ENCODE measurements at regions not wholly inside any gene's neighbourhood (a gene's known extent, or its start where the extent isn't known, plus 50 kb on each side); places are given as distances from the start of the nearest gene placed in this dataset.

DNA sequence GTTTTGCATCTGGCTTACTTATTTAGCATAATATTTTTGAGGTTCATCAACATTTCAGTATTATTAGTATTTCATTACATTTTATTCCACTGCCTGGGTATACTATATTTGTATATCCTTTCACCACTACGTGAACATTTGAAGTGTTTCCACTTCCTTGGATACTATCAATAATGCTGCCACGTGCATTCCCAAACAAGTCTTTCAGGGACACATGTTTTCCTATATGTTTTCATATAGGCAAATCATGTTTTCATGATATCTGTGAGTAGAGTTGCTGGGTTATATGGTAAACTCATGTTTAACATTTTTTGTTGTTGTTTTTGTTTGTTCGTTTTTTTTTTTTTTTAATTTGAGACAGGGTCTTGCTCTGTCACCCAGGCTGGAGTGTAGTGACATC is 380.1 kb downstream of the OMA1 start:
- 67 to 74% methylated on average over 3 of the region's 3 CpGs for WGBS, 2 donors
- Histone ChIP-seq H3K36me3 (replicated peaks in 1 of 2; ENCODE audit: insufficient read depth in 1 of 2, low read depth in 2 of 2) (no peaks in the 10 kb centered on the region), H3K4me1 (no peaks in the 10 kb centered on the region), H3K9me3 (no peaks in the 10 kb centered on the region), H3K27me3 (no peaks in the 10 kb centered on the region), H3K4me3 (no peak overlapping the region), H3K27ac (no peak overlapping the region)
- intact Hi-C loops (cut with DNase I), result no loop called here
- no peak for TF ChIP-seq POLR2A (IDR thresholded peaks at IDR 0.05)
- TF ChIP-seq, protein P1, sequence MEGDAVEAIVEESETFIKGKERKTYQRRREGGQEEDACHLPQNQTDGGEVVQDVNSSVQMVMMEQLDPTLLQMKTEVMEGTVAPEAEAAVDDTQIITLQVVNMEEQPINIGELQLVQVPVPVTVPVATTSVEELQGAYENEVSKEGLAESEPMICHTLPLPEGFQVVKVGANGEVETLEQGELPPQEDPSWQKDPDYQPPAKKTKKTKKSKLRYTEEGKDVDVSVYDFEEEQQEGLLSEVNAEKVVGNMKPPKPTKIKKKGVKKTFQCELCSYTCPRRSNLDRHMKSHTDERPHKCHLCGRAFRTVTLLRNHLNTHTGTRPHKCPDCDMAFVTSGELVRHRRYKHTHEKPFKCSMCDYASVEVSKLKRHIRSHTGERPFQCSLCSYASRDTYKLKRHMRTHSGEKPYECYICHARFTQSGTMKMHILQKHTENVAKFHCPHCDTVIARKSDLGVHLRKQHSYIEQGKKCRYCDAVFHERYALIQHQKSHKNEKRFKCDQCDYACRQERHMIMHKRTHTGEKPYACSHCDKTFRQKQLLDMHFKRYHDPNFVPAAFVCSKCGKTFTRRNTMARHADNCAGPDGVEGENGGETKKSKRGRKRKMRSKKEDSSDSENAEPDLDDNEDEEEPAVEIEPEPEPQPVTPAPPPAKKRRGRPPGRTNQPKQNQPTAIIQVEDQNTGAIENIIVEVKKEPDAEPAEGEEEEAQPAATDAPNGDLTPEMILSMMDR (IDR thresholded peaks at IDR 0.05), result no peak
- DNase-seq (no peak), ATAC-seq (no peak)

DNA sequence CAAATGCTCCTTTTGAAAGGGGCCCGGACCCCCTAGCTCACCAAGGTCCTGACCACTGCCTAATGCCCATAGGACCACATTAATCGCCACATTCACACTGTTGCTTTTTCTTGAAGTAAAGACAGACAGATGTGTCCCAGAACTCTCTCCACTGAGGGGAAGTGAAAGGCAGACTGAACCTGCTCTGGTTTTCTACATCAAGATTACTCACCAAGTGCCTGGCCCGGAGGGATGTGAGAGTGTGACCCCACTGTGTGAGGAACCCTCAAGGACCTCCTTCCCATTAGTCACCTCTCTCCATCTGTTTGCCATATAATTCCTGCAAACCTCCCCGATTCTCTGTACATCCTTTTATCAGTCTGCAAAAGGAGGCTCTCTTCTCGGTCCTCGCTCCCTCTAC is 381.5 kb downstream of the OMA1 start:
- Histone ChIP-seq H3K27me3 (no peaks in the 10 kb centered on the region), H3K4me1 (no peaks in the 10 kb centered on the region), H3K36me3 (replicated peaks in 1 of 2; ENCODE audit: insufficient read depth in 1 of 2, low read depth in 2 of 2) (no peaks in the 10 kb centered on the region), H3K4me3 (no peak overlapping the region), H3K27ac (no peak overlapping the region), H3K9me3 (no peaks in the 10 kb centered on the region)
- 74 to 79% methylated on average over 6 of the region's 6 CpGs for WGBS, 2 donors
- no peak for DNase-seq
- intact Hi-C loops (cut with DNase I), result no loop called here
- TF ChIP-seq POLR2A (IDR thresholded peaks at IDR 0.05), result no peak
- TF ChIP-seq, protein P1 (IDR thresholded peaks at IDR 0.05), result no peak
- ATAC-seq, result no peak

DNA sequence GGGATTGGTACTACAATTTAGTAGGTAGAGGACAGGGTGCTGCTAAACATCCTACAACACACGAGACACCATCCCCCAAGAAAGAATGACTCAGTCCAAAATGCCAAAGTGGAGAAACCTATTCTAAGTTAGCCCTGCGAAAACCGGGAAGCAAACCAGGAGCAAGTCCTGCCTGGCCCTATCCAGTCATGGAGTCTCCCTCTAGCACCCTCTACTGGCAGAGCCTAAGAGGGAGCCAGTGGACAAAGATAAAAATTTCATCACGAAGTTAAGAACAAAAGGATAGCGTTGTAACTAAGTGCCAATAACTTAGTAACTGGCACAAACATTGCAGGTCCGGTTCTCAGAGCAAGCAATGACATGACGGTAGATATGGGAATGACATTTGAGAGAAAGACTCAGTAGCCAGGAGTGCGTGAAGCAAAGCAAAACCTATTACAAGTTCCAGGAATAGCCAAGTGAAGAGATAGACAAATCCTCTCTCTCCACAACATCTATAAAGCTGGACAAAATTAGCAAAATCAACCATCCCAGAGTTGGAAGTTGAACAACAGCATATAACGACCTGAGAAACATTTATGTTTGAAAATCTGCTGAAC is 383.5 kb downstream of the OMA1 start:
- Histone ChIP-seq H3K36me3 (replicated peaks in 1 of 2; ENCODE audit: insufficient read depth in 1 of 2, low read depth in 2 of 2) (no peaks in the 10 kb centered on the region), H3K4me3 (no peak overlapping the region), H3K9me3 (no peaks in the 10 kb centered on the region), H3K27me3 (no peaks in the 10 kb centered on the region), H3K27ac (no peak overlapping the region), H3K4me1 (no peaks in the 10 kb centered on the region)
- ATAC-seq (peak; percentile 62), DNase-seq (peak; percentile 59 to 70 (median 63))
- intact Hi-C loops (cut with DNase I), result no loop called here
- TF ChIP-seq POLR2A (IDR thresholded peaks at IDR 0.05), result no peak
- TF ChIP-seq, protein P1 (IDR thresholded peaks at IDR 0.05), result peak; percentile 67 to 88 (median 77)
- WGBS, 2 donors, result 13 to 14% methylated on average over 9 of the region's 9 CpGs

DNA sequence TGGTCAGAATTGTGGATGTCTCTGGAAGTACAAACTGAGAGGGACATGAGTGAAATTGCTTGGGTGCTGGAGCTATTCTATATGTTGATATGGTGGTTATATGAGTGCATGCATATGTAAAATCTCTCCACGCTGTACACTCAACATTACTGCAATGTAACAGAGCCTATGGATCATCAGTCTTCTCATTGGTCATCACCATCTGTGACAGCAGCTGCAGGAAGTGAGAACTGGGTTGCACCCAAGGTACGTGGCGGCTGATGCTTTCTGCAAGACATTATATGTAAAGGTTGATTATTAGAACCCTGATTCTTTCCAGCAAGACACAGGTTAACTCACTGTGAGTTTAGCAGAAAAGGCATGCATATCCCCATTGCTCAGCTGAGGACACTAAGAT is 387.1 kb downstream of the OMA1 start:
- Histone ChIP-seq H3K27me3 (no peaks in the 10 kb centered on the region), H3K9me3 (no peaks in the 10 kb centered on the region), H3K4me3 (no peak overlapping the region), H3K36me3 (replicated peaks in 1 of 2; ENCODE audit: insufficient read depth in 1 of 2, low read depth in 2 of 2) (no peaks in the 10 kb centered on the region), H3K27ac (no peak overlapping the region), H3K4me1 (no peaks in the 10 kb centered on the region)
- ATAC-seq (no peak), DNase-seq (no peak)
- intact Hi-C loops (cut with DNase I), result no loop called here
- no peak for TF ChIP-seq POLR2A (IDR thresholded peaks at IDR 0.05)
- TF ChIP-seq, protein P1 (IDR thresholded peaks at IDR 0.05), result no peak
- 94% methylated on average over 3 of the region's 3 CpGs for WGBS, 2 donors

All from body of pancreas (tissue), 4 donors.